ENCODE measurements at regions not wholly inside any gene's neighbourhood (a gene's known extent, or its start where the extent isn't known, plus 50 kb on each side); places are given as distances from the start of the nearest gene placed in this dataset.
A peak's percentile ranks its signal among the peaks of the same experiment; 100 is the strongest.

GRCh38 chr9:78542491-78543181 is 245.7 kb downstream of the PSAT1 start:
- ATAC-seq, result no peak
- Mint-ChIP-seq H3K36me3 (no peaks in the 10 kb centered on the region), H3K4me3 (no peak overlapping the region), H3K27me3 (peaks cover 0 to 12% of the 10 kb centered on the region in 2 donors), H3K4me1 (ENCODE audit: low read depth in 2 of 2) (no peaks in the 10 kb centered on the region), H3K9me3 (no peaks in the 10 kb centered on the region), H3K27ac (no peak overlapping the region)
- no peak for DNase-seq (ENCODE audit: low spot score)

GRCh38 chr9:78543353-78543752 is 246.4 kb downstream of the PSAT1 start:
- no peak overlapping the region for H3K27ac Mint-ChIP-seq

GRCh38 chr9:78544230-78544629 is 247.3 kb downstream of the PSAT1 start:
- H3K36me3 Mint-ChIP-seq, result no peaks in the 10 kb centered on the region
- peaks cover 0 to 7% of the 10 kb centered on the region in 2 donors for H3K27me3 Mint-ChIP-seq
- ATAC-seq (no peak), DNase-seq (ENCODE audit: low spot score) (no peak)
- no peaks in the 10 kb centered on the region for H3K9me3 Mint-ChIP-seq
- no peak overlapping the region for H3K4me3 Mint-ChIP-seq
- H3K4me1 Mint-ChIP-seq (ENCODE audit: low read depth in 2 of 2), result no peaks in the 10 kb centered on the region
- no peak overlapping the region for H3K27ac Mint-ChIP-seq

More at GRCh38 chr9:78543353-78543752, 246.4 kb downstream of the PSAT1 start:
- H3K36me3 Mint-ChIP-seq, result no peaks in the 10 kb centered on the region
- no peak for ATAC-seq
- H3K27me3 Mint-ChIP-seq, result peaks cover 0 to 12% of the 10 kb centered on the region in 2 donors
- no peak overlapping the region for H3K4me3 Mint-ChIP-seq
- H3K9me3 Mint-ChIP-seq, result no peaks in the 10 kb centered on the region
- DNase-seq (ENCODE audit: low spot score), result no peak
- no peaks in the 10 kb centered on the region for H3K4me1 Mint-ChIP-seq (ENCODE audit: low read depth in 2 of 2)

GRCh38 chr9:78547831-78548230 is 250.9 kb downstream of the PSAT1 start:
- Mint-ChIP-seq H3K27ac (no peak overlapping the region), H3K4me1 (ENCODE audit: low read depth in 2 of 2) (no peaks in the 10 kb centered on the region), H3K9me3 (no peaks in the 10 kb centered on the region), H3K27me3 (peaks cover 2 to 5% of the 10 kb centered on the region in 2 donors), H3K4me3 (no peak overlapping the region), H3K36me3 (no peaks in the 10 kb centered on the region)
- DNase-seq (ENCODE audit: low spot score) (no peak), ATAC-seq (no peak)

GRCh38 chr9:78548670-78549069 is 251.7 kb downstream of the PSAT1 start:
- H3K36me3 Mint-ChIP-seq, result no peaks in the 10 kb centered on the region
- DNase-seq (ENCODE audit: low spot score) (no peak), ATAC-seq (no peak)
- no peaks in the 10 kb centered on the region for H3K9me3 Mint-ChIP-seq
- H3K27ac Mint-ChIP-seq, result no peak overlapping the region
- H3K4me1 Mint-ChIP-seq (ENCODE audit: low read depth in 2 of 2), result no peaks in the 10 kb centered on the region
- H3K4me3 Mint-ChIP-seq, result no peak overlapping the region
- peaks cover 2 to 5% of the 10 kb centered on the region in 2 donors for H3K27me3 Mint-ChIP-seq

- DNase-seq (ENCODE audit: low spot score), result no peak
- Mint-ChIP-seq H3K4me1 (ENCODE audit: low read depth in 2 of 2) (no peaks in the 10 kb centered on the region), H3K9me3 (no peaks in the 10 kb centered on the region), H3K27ac (no peak overlapping the region), H3K4me3 (no peak overlapping the region), H3K27me3 (peaks cover 2 to 5% of the 10 kb centered on the region in 2 donors), H3K36me3 (no peaks in the 10 kb centered on the region)
- ATAC-seq, result no peak
Observed at GRCh38 chr9:78549711-78550110, 252.8 kb downstream of the PSAT1 start.

- H3K27me3 Mint-ChIP-seq, result peaks cover 2 to 5% of the 10 kb centered on the region in 2 donors
- H3K36me3 Mint-ChIP-seq, result no peaks in the 10 kb centered on the region
- ATAC-seq (no peak), DNase-seq (ENCODE audit: low spot score) (no peak)
- H3K4me3 Mint-ChIP-seq, result no peak overlapping the region
- H3K9me3 Mint-ChIP-seq, result no peaks in the 10 kb centered on the region
- H3K4me1 Mint-ChIP-seq (ENCODE audit: low read depth in 2 of 2), result no peaks in the 10 kb centered on the region
- H3K27ac Mint-ChIP-seq, result no peak overlapping the region
Observed at GRCh38 chr9:78552802-78553201, 255.9 kb downstream of the PSAT1 start.

GRCh38 chr9:78557540-78557939 is 260.6 kb downstream of the PSAT1 start:
- Mint-ChIP-seq H3K27ac (no peak overlapping the region), H3K4me3 (no peak overlapping the region), H3K27me3 (peaks cover 0 to 3% of the 10 kb centered on the region in 2 donors), H3K9me3 (peaks cover 3% of the 10 kb centered on the region), H3K36me3 (no peaks in the 10 kb centered on the region), H3K4me1 (ENCODE audit: low read depth in 2 of 2) (no peaks in the 10 kb centered on the region)
- no peak for DNase-seq (ENCODE audit: low spot score)
- ATAC-seq, result no peak

- peaks cover 3% of the 10 kb centered on the region for H3K9me3 Mint-ChIP-seq
- H3K36me3 Mint-ChIP-seq, result no peaks in the 10 kb centered on the region
- H3K27ac Mint-ChIP-seq, result no peak overlapping the region
- DNase-seq (ENCODE audit: low spot score) (no peak), ATAC-seq (peak in 1 of 2 donors; percentile 36)
- H3K27me3 Mint-ChIP-seq, result peaks cover 0 to 3% of the 10 kb centered on the region in 2 donors
- no peaks in the 10 kb centered on the region for H3K4me1 Mint-ChIP-seq (ENCODE audit: low read depth in 2 of 2)
- no peak overlapping the region for H3K4me3 Mint-ChIP-seq
Observed at GRCh38 chr9:78559449-78559885, 262.5 kb downstream of the PSAT1 start.

- H3K36me3 Mint-ChIP-seq, result no peaks in the 10 kb centered on the region
- H3K4me3 Mint-ChIP-seq, result no peak overlapping the region
- no peak overlapping the region for H3K27ac Mint-ChIP-seq
- DNase-seq (ENCODE audit: low spot score) (no peak), ATAC-seq (no peak)
- no peaks in the 10 kb centered on the region for H3K4me1 Mint-ChIP-seq (ENCODE audit: low read depth in 2 of 2)
- H3K27me3 Mint-ChIP-seq, result peaks cover 0 to 3% of the 10 kb centered on the region in 2 donors
- peaks cover 3% of the 10 kb centered on the region for H3K9me3 Mint-ChIP-seq
Observed at GRCh38 chr9:78562021-78562420, 265.1 kb downstream of the PSAT1 start.

- peaks cover 0 to 3% of the 10 kb centered on the region in 2 donors for H3K27me3 Mint-ChIP-seq
- peaks cover 3% of the 10 kb centered on the region for H3K9me3 Mint-ChIP-seq
- no peak for DNase-seq (ENCODE audit: low spot score)
- no peaks in the 10 kb centered on the region for H3K4me1 Mint-ChIP-seq (ENCODE audit: low read depth in 2 of 2)
- no peak for ATAC-seq
- H3K27ac Mint-ChIP-seq, result no peak overlapping the region
- no peaks in the 10 kb centered on the region for H3K36me3 Mint-ChIP-seq
- H3K4me3 Mint-ChIP-seq, result no peak overlapping the region
Observed at GRCh38 chr9:78563269-78563668, 266.3 kb downstream of the PSAT1 start.

- Mint-ChIP-seq H3K27ac (no peak overlapping the region), H3K9me3 (peaks cover 3% of the 10 kb centered on the region), H3K27me3 (peaks cover 0 to 3% of the 10 kb centered on the region in 2 donors), H3K4me3 (no peak overlapping the region), H3K4me1 (ENCODE audit: low read depth in 2 of 2) (no peaks in the 10 kb centered on the region), H3K36me3 (no peaks in the 10 kb centered on the region)
- ATAC-seq, result no peak
- DNase-seq (ENCODE audit: low spot score), result no peak
Observed at GRCh38 chr9:78565481-78565880, 268.6 kb downstream of the PSAT1 start.

- Mint-ChIP-seq H3K9me3 (no peaks in the 10 kb centered on the region), H3K4me1 (ENCODE audit: low read depth in 2 of 2) (no peaks in the 10 kb centered on the region), H3K36me3 (no peaks in the 10 kb centered on the region), H3K27me3 (no peaks in the 10 kb centered on the region), H3K4me3 (no peak overlapping the region), H3K27ac (no peak overlapping the region)
- ATAC-seq, result peak in 1 of 2 donors; percentile 48
- DNase-seq (ENCODE audit: low spot score), result no peak
Observed at GRCh38 chr9:78566521-78566920, 269.6 kb downstream of the PSAT1 start.

GRCh38 chr9:78566948-78567675 is 270.2 kb downstream of the PSAT1 start:
- no peaks in the 10 kb centered on the region for H3K27me3 Mint-ChIP-seq
- no peak overlapping the region for H3K4me3 Mint-ChIP-seq
- DNase-seq (ENCODE audit: low spot score), result no peak
- no peaks in the 10 kb centered on the region for H3K9me3 Mint-ChIP-seq
- no peaks in the 10 kb centered on the region for H3K36me3 Mint-ChIP-seq
- no peaks in the 10 kb centered on the region for H3K4me1 Mint-ChIP-seq (ENCODE audit: low read depth in 2 of 2)
- H3K27ac Mint-ChIP-seq, result no peak overlapping the region
- no peak for ATAC-seq

Data from natural killer cell treated with Interleukin-12 subunit alpha and Interleukin-12 subunit beta and Interleukin-15 and Interleukin-18, amount 100 ng/mL, for 72 hours (primary cell).